ENCODE measurements at regions not wholly inside any gene's neighbourhood (a gene's known extent, or its start where the extent isn't known, plus 50 kb on each side); places are given as distances from the start of the nearest gene placed in this dataset.
"Not testable (repeated sequence)": the region's sequence is repeated elsewhere in the genome, so short reads cannot be mapped to it uniquely, and the experiment has no call there.

- DNase-seq: no peak
- Histone ChIP-seq H3K4me3 (no peak overlapping the region), H3K9me3 (no peaks in the 10 kb centered on the region), H3K27me3 (no peaks in the 10 kb centered on the region), H3K36me3 (no peaks in the 10 kb centered on the region), H3K4me1 (no peaks in the 10 kb centered on the region), H3K27ac (no peak overlapping the region)
- no peak for TF ChIP-seq POLR2A (IDR thresholded peaks at IDR 0.05)
Observed at GRCh38 chr5:14028188-14028587, 83.7 kb upstream of the DNAH5 start.

GRCh38 chr5:14025569-14026286, 81.2 kb upstream of the DNAH5 start:
- DNase-seq: no peak
- no peaks in the 10 kb centered on the region for H3K9me3 ChIP-seq

DNA sequence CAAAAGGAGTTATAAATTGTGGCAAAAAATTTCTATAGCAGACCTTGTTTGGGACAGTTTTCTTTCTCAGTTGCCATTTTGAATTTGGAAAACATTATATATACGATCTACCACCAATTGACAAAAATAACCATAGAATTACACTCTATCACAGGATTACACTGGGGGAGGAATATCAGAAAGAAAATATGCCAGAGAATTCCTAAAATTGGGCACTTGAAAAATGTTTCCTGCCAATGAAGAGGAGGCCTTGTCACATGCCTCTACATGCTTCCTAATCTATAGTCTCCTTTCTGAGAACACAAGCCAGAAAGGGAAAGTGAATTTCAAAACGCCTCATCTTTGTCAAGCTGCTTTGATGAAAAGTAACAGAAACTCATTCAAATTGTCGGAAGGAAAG, 78.5 kb upstream of the DNAH5 start:
- Histone ChIP-seq H3K4me1 (no peaks in the 10 kb centered on the region), H3K9me3 (no peaks in the 10 kb centered on the region), H3K27me3 (no peaks in the 10 kb centered on the region), H3K4me3 (no peak overlapping the region), H3K27ac (no peak overlapping the region), H3K36me3 (no peaks in the 10 kb centered on the region)
- TF ChIP-seq POLR2A (IDR thresholded peaks at IDR 0.05): no peak
- TF ChIP-seq, protein P1, sequence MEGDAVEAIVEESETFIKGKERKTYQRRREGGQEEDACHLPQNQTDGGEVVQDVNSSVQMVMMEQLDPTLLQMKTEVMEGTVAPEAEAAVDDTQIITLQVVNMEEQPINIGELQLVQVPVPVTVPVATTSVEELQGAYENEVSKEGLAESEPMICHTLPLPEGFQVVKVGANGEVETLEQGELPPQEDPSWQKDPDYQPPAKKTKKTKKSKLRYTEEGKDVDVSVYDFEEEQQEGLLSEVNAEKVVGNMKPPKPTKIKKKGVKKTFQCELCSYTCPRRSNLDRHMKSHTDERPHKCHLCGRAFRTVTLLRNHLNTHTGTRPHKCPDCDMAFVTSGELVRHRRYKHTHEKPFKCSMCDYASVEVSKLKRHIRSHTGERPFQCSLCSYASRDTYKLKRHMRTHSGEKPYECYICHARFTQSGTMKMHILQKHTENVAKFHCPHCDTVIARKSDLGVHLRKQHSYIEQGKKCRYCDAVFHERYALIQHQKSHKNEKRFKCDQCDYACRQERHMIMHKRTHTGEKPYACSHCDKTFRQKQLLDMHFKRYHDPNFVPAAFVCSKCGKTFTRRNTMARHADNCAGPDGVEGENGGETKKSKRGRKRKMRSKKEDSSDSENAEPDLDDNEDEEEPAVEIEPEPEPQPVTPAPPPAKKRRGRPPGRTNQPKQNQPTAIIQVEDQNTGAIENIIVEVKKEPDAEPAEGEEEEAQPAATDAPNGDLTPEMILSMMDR (IDR thresholded peaks at IDR 0.05): no peak
- no peak for DNase-seq

More at GRCh38 chr5:14025569-14026286, 81.2 kb upstream of the DNAH5 start:
- no peak overlapping the region for H3K4me3 ChIP-seq
- H3K36me3 ChIP-seq: no peaks in the 10 kb centered on the region
- no peaks in the 10 kb centered on the region for H3K4me1 ChIP-seq
- no peaks in the 10 kb centered on the region for H3K27me3 ChIP-seq
- TF ChIP-seq, protein P1 (IDR thresholded peaks at IDR 0.05): no peak
- no peak for TF ChIP-seq POLR2A (IDR thresholded peaks at IDR 0.05)
- H3K27ac ChIP-seq: no peak overlapping the region

- H3K4me3 ChIP-seq: not testable (repeated sequence)
Observed at GRCh38 chr5:14020944-14021343, 76.5 kb upstream of the DNAH5 start.

DNA sequence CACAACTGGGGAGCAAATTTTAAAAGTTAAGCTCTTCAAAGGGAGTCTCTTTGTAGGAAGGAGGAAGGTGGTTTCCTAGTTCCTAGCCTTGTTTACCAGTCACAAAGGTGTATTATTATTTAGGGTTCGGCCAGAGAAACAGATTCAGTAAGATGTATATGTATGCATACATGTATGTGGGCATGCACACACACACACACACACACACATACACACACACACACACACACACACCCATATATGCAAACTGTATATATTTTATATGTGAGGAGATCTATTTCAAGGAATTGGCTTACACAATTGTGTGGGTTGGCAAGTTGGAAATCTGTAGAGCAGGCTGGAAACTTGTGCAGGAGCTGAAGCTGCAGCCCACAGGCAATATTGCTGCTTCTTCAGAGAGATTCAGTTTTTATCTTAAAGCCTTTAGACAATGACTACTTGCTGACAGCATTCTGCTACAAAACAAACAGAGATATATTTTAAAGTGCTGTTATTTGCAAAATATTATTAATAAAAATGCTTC, 75.3 kb upstream of the DNAH5 start:
- no peaks in the 10 kb centered on the region for H3K4me1 ChIP-seq
- H3K27me3 ChIP-seq: no peaks in the 10 kb centered on the region
- no peak overlapping the region for H3K4me3 ChIP-seq
- no peak overlapping the region for H3K27ac ChIP-seq
- no peak for TF ChIP-seq POLR2A (IDR thresholded peaks at IDR 0.05)
- TF ChIP-seq, protein P1 (IDR thresholded peaks at IDR 0.05): no peak
- no peak for DNase-seq
- no peaks in the 10 kb centered on the region for H3K36me3 ChIP-seq
- no peaks in the 10 kb centered on the region for H3K9me3 ChIP-seq

More at GRCh38 chr5:14020944-14021343, 76.5 kb upstream of the DNAH5 start:
- H3K27me3 ChIP-seq, DNase-seq, H3K36me3 ChIP-seq, H3K4me1 ChIP-seq, H3K27ac ChIP-seq, H3K9me3 ChIP-seq: not testable (repeated sequence)

DNA sequence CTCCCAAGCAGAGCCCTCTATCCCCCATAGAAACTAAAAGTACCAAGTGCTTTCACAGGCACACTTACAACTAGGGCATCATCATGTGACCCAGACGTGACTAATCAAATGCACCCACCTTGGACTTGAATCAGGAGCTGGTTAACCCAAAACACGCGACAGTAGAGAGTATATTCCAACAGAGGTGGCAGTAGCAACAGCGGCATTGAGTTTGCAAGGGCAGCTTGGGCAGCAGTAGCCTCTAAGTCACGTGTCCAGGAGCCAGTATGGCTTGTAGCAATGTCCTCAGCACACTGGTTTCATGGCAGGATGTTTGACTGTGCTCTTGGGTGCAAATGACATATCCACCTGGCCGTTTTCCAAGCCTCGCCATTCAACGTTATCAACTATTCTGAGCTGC, 73.4 kb upstream of the DNAH5 start:
- DNase-seq: no peak

More for the DNA sequence above, 73.4 kb upstream of the DNAH5 start:
- Histone ChIP-seq H3K36me3 (no peaks in the 10 kb centered on the region), H3K9me3 (no peaks in the 10 kb centered on the region), H3K27ac (no peak overlapping the region), H3K27me3 (no peaks in the 10 kb centered on the region), H3K4me1 (no peaks in the 10 kb centered on the region), H3K4me3 (no peak overlapping the region)
- TF ChIP-seq, protein P1 (IDR thresholded peaks at IDR 0.05): no peak
- no peak for TF ChIP-seq POLR2A (IDR thresholded peaks at IDR 0.05)

All from Peyer's patch (tissue), 4 donors.